Upper lobe of right lung (tissue), 1 donor: ENCODE measurements at regions not wholly inside any gene's neighbourhood (a gene's known extent, or its start where the extent isn't known, plus 50 kb on each side); places are given as distances from the start of the nearest gene placed in this dataset.

ENCODE experiments used
- ATAC-seq: fragments of 200-7000 bp; cut with Tn5 transposase; one replicate; pipeline ENCODE4 v1.9.1; 2020; ENCODE audit warnings: mild to moderate bottlenecking, moderate library complexity
- DNase-seq: peaks from one replicate; pipeline ENCODE4 v3.0.0-alpha.2; 2020
- H3K27ac ChIP-seq: fragments of 200-600 bp; one replicate; pipeline ENCODE4 v1.8.0; 2022
- H3K27me3 ChIP-seq: fragments of 200-600 bp; one replicate; pipeline ENCODE4 v1.8.0; 2022; ENCODE audit warnings: mild to moderate bottlenecking
- H3K36me3 ChIP-seq: fragments of 200-600 bp; one replicate; pipeline ENCODE4 v1.8.0; 2022
- H3K4me1 ChIP-seq: fragments of 200-600 bp; one replicate; pipeline ENCODE4 v1.8.0; 2022
- H3K4me3 ChIP-seq: fragments of 200-600 bp; one replicate; pipeline ENCODE4 v1.8.0; 2022; ENCODE audit warnings: mild to moderate bottlenecking
- H3K9me3 ChIP-seq: fragments of 200-600 bp; one replicate; pipeline ENCODE4 v1.8.0; 2022
- intact Hi-C: fragments of 100-400 bp; cut with DNase I; formaldehyde crosslinking; loops from one replicate; pipeline ENCODE4 v1.11.0; 2022
- TF ChIP-seq, protein P1 (sequence below): fragments of 200-600 bp; IDR thresholded peaks from one replicate; pipeline ENCODE4 v1.8.0; 2022; ENCODE audit warnings: antibody characterized with exemption
- donor health status: DM: no; HTN: yes; CAD: no; lungs with severe emphysema.

- Histone ChIP-seq H3K36me3 (no peaks in the 10 kb centered on the region), H3K27ac (no peak overlapping the region), H3K4me1 (no peaks in the 10 kb centered on the region), H3K27me3 (no peaks in the 10 kb centered on the region), H3K4me3 (no peak overlapping the region), H3K9me3 (no peaks in the 10 kb centered on the region)
- DNase-seq (no peak), ATAC-seq (no peak)
- TF ChIP-seq, protein P1, sequence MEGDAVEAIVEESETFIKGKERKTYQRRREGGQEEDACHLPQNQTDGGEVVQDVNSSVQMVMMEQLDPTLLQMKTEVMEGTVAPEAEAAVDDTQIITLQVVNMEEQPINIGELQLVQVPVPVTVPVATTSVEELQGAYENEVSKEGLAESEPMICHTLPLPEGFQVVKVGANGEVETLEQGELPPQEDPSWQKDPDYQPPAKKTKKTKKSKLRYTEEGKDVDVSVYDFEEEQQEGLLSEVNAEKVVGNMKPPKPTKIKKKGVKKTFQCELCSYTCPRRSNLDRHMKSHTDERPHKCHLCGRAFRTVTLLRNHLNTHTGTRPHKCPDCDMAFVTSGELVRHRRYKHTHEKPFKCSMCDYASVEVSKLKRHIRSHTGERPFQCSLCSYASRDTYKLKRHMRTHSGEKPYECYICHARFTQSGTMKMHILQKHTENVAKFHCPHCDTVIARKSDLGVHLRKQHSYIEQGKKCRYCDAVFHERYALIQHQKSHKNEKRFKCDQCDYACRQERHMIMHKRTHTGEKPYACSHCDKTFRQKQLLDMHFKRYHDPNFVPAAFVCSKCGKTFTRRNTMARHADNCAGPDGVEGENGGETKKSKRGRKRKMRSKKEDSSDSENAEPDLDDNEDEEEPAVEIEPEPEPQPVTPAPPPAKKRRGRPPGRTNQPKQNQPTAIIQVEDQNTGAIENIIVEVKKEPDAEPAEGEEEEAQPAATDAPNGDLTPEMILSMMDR: no peak
- intact Hi-C loops: no loop called here
Observed at GRCh38 chr1:96374076-96374762, 347.4 kb upstream of the PTBP2 start.

- no peaks in the 10 kb centered on the region for H3K4me1 ChIP-seq
- no peaks in the 10 kb centered on the region for H3K27me3 ChIP-seq
- H3K27ac ChIP-seq: no peak overlapping the region
- intact Hi-C loops: no loop called here
- no peak overlapping the region for H3K4me3 ChIP-seq
- no peaks in the 10 kb centered on the region for H3K9me3 ChIP-seq
- TF ChIP-seq, protein P1: no peak
- ATAC-seq (no peak), DNase-seq (no peak)
- H3K36me3 ChIP-seq: no peaks in the 10 kb centered on the region
Observed at GRCh38 chr1:96376846-96377245, 344.7 kb upstream of the PTBP2 start.

DNA sequence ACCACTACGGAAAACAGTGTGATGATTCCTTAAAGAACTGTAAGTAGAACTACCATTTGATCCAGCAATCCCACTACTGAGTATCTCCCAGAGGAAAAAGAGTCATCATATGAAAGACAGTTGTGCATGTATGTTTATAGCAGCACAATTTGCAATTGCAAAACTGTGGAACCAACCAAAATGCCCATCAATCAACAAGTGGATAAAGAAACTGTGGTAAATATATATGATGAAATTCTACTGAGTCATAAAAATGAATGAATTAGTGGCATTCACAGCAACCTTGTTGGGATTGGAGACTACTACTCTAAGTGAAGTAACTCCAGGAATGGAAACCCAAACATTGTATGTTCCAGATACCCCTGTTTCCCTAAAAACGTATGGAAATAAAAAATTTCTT is 337.0 kb upstream of the PTBP2 start:
- ATAC-seq (no peak), DNase-seq (no peak)
- Histone ChIP-seq H3K27me3 (no peaks in the 10 kb centered on the region), H3K4me3 (no peak overlapping the region), H3K27ac (no peak overlapping the region), H3K4me1 (no peaks in the 10 kb centered on the region), H3K9me3 (no peaks in the 10 kb centered on the region), H3K36me3 (no peaks in the 10 kb centered on the region)
- intact Hi-C loops: no loop called here
- TF ChIP-seq, protein P1: no peak

DNA sequence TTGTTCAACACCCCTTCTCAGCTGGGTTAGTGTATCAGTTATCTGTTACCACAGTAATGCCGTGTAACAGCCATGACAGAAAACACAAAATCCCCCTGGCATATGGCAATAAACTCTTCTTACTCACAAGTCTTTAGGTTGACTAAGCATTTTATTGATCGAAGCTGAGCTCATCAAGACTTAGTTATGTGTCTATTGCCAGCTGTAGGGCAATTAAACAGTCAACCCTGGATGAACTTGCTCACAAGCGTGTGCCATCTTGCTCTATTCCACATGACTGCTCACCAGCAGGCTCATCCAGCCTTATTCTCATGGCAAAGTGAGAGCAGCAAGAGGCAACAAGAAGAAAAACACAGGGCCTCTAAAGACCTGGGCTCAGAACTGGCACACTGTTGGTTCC is 333.8 kb upstream of the PTBP2 start:
- Histone ChIP-seq H3K4me3 (no peak overlapping the region), H3K9me3 (no peaks in the 10 kb centered on the region), H3K27ac (no peak overlapping the region), H3K4me1 (no peaks in the 10 kb centered on the region), H3K27me3 (no peaks in the 10 kb centered on the region), H3K36me3 (no peaks in the 10 kb centered on the region)
- TF ChIP-seq, protein P1: no peak
- DNase-seq (no peak), ATAC-seq (no peak)
- intact Hi-C loops: no loop called here

- DNase-seq (no peak), ATAC-seq (no peak)
- intact Hi-C loops: no loop called here
- TF ChIP-seq, protein P1: no peak
- Histone ChIP-seq H3K36me3 (no peaks in the 10 kb centered on the region), H3K27ac (no peak overlapping the region), H3K27me3 (no peaks in the 10 kb centered on the region), H3K4me1 (no peaks in the 10 kb centered on the region), H3K9me3 (no peaks in the 10 kb centered on the region), H3K4me3 (no peak overlapping the region)
Observed at GRCh38 chr1:96388421-96389310, 332.9 kb upstream of the PTBP2 start.
